CD14-positive monocyte (primary cell): ENCODE measurements at regions not wholly inside any gene's neighbourhood (a gene's known extent, or its start where the extent isn't known, plus 50 kb on each side); places are given as distances from the start of the nearest gene placed in this dataset.

ENCODE experiments used
- DNase-seq, 3 donors: peaks; one replicate each; pipeline ENCODE4 v3.0.0-alpha.2; 2011 to 2022
- H2AFZ ChIP-seq: 2 replicates; pipeline ENCODE4 v1.6.0; 2012; ENCODE audit warnings: mild to moderate bottlenecking, low read depth, low read length, inconsistent platforms; ENCODE audit not compliant: insufficient read depth, poor library complexity, severe bottlenecking
- H3K27ac ChIP-seq, 2 donors: 1 replicate in 1 of 2; 2 replicates in 1 of 2; pipeline ENCODE4 v1.5.1; 2012 to 2013; ENCODE audit warnings: low read length in 2 of 2, control low read depth in 1 of 2, inconsistent platforms in 1 of 2, low read depth in 1 of 2, mild to moderate bottlenecking in 1 of 2
- H3K27me3 ChIP-seq, 2 donors: one replicate each; pipeline versions ENCODE4 v1.6.0 to v1.6.1; 2011 to 2013; ENCODE audit warnings: low read length in 2 of 2; ENCODE audit not compliant: control insufficient read depth in 2 of 2, insufficient read depth in 2 of 2
- H3K36me3 ChIP-seq, 2 donors: replicated peaks in 1 of 2; 1 replicate in 1 of 2; 2 replicates in 1 of 2; pipeline versions ENCODE4 v1.5.1 to v1.6.1; 2012 to 2013; ENCODE audit warnings: low read length in 2 of 2, control low read depth in 1 of 2, inconsistent platforms in 1 of 2, mild to moderate bottlenecking in 1 of 2; ENCODE audit not compliant: insufficient read depth in 2 of 2, control insufficient read depth in 1 of 2
- H3K4me1 ChIP-seq, 2 donors: 1 replicate in 1 of 2; 2 replicates in 1 of 2; pipeline versions ENCODE4 v1.5.1 to v1.6.1; 2012 to 2013; ENCODE audit warnings: low read length in 2 of 2, control low read depth in 1 of 2, inconsistent platforms in 1 of 2, mild to moderate bottlenecking in 1 of 2, moderate library complexity in 1 of 2; ENCODE audit not compliant: insufficient read depth in 2 of 2, control insufficient read depth in 1 of 2
- H3K4me2 ChIP-seq: replicated peaks from 2 replicates; pipeline ENCODE3; 2012; ENCODE audit warnings: low read length, moderate library complexity, mild to moderate bottlenecking; ENCODE audit not compliant: poor library complexity, severe bottlenecking; ENCODE audit errors: extremely low read depth
- H3K4me3 ChIP-seq, 3 experiments: fragments of 200-600 bp in 1 of 3; sonication (generic) in 1 of 3; replicated peaks in 1 of 3; 1 replicate in 2 of 3; 2 replicates in 1 of 3; pipeline ENCODE4 v1.5.1; 2011 to 2013; ENCODE audit warnings: low read length in 3 of 3, mild to moderate bottlenecking in 3 of 3, control low read depth in 2 of 3, low read depth in 2 of 3, inconsistent platforms in 1 of 3, moderate library complexity in 1 of 3
- H3K79me2 ChIP-seq: 2 replicates; pipeline ENCODE4 v1.6.0; 2012; ENCODE audit warnings: mild to moderate bottlenecking, control low read depth, inconsistent platforms, low read length, moderate library complexity; ENCODE audit not compliant: insufficient read depth
- H3K9ac ChIP-seq: 2 replicates; pipeline ENCODE4 v1.6.0; 2017; ENCODE audit warnings: low read length, mild to moderate bottlenecking; ENCODE audit not compliant: insufficient read depth, poor library complexity, severe bottlenecking
- H3K9me3 ChIP-seq, 2 donors: replicated peaks in 1 of 2; 1 replicate in 1 of 2; 2 replicates in 1 of 2; pipeline versions ENCODE4 v1.5.1 to v1.6.1; 2012 to 2013; ENCODE audit warnings: low read length in 2 of 2, control low read depth in 1 of 2; ENCODE audit not compliant: control insufficient read depth in 1 of 2, insufficient read depth in 1 of 2
- H4K20me1 ChIP-seq: 2 replicates; pipeline ENCODE4 v1.6.0; 2012; ENCODE audit warnings: mild to moderate bottlenecking, low read length, control low read depth, moderate library complexity; ENCODE audit not compliant: insufficient read depth
- H3K27ac Mint-ChIP-seq, 7 donors: one replicate each; pipeline ENCODE4 v1.8.0; 2020; ENCODE audit warnings: mild to moderate bottlenecking in 7 of 7, mixed read lengths in 7 of 7, moderate library complexity in 6 of 7, inconsistent platforms in 2 of 7
- H3K27me3 Mint-ChIP-seq, 3 donors: one replicate each; pipeline ENCODE4 v1.8.0; 2021 to 2022; ENCODE audit warnings: low read depth in 3 of 3, mild to moderate bottlenecking in 3 of 3, mixed read lengths in 3 of 3, moderate library complexity in 3 of 3, inconsistent platforms in 1 of 3
- H3K36me3 Mint-ChIP-seq, 2 donors: one replicate each; pipeline ENCODE4 v1.8.0; 2020; ENCODE audit warnings: mixed read lengths in 2 of 2, inconsistent platforms in 1 of 2, mild to moderate bottlenecking in 1 of 2
- H3K4me1 Mint-ChIP-seq: one replicate; pipeline ENCODE4 v1.8.0; 2020; ENCODE audit warnings: mild to moderate bottlenecking, mixed read lengths
- H3K4me3 Mint-ChIP-seq, 2 donors: one replicate each; pipeline ENCODE4 v1.8.0; 2020; ENCODE audit warnings: mild to moderate bottlenecking in 2 of 2, mixed read lengths in 2 of 2, moderate library complexity in 1 of 2
- H3K9me3 Mint-ChIP-seq, 7 donors: one replicate each; pipeline ENCODE4 v1.8.0; 2020 to 2022; ENCODE audit warnings: mixed read lengths in 7 of 7, mild to moderate bottlenecking in 6 of 7, moderate library complexity in 6 of 7, inconsistent platforms in 2 of 7
- CTCF ChIP-seq: fragments of 200-600 bp; IDR thresholded peaks from one replicate; pipeline ENCODE4 v1.8.0; 2022; ENCODE audit warnings: antibody characterized with exemption, mild to moderate bottlenecking
- WGBS: methylation state at CpG from one replicate; pipeline ENCODE4 v1.1.5; 2013; ENCODE audit warnings: missing lambda C conversion rate; ENCODE audit not compliant: insufficient coverage; 5-methylcytosine and 5-hydroxymethylcytosine counted together
- intact Hi-C, 2 donors: fragments of 100-400 bp; cut with micrococcal nuclease; formaldehyde crosslinking; loops; one replicate each; pipeline versions ENCODE4 v1.15.0 to v1.15.1; 2023

GRCh38 chr6:138572885-138573284, 73.6 kb upstream of the NHSL1 start:
- no peak overlapping the region for H3K4me2 ChIP-seq
- WGBS = 100% methylated on average over 2 of the region's 6 CpGs

GRCh38 chr6:138575257-138575656, 76.0 kb upstream of the NHSL1 start:
- Histone ChIP-seq H4K20me1 (no peaks in the 10 kb centered on the region), H3K36me3 (no peaks in the 10 kb centered on the region), H2AFZ (no peak overlapping the region), H3K79me2 (no peaks in the 10 kb centered on the region), H3K9ac (no peak overlapping the region), H3K4me2 (no peak overlapping the region), H3K27me3 (peaks cover 11 to 26% of the 10 kb centered on the region in 2 donors), H3K9me3 (no peaks in the 10 kb centered on the region), H3K27ac (no peak overlapping the region), H3K4me3 (no peak overlapping the region), H3K4me1 (no peaks in the 10 kb centered on the region)
- Mint-ChIP-seq H3K9me3 (no peaks in the 10 kb centered on the region), H3K4me1 (peaks cover 10% of the 10 kb centered on the region), H3K27me3 (peaks cover 3 to 11% (median 4%) of the 10 kb centered on the region in 3 donors), H3K27ac (no peak overlapping the region), H3K36me3 (no peaks in the 10 kb centered on the region), H3K4me3 (no peak overlapping the region)
- intact Hi-C loops = no loop called here
- TF ChIP-seq CTCF = no peak
- WGBS = 96% methylated on average over 3 of the region's 4 CpGs
- DNase-seq = no peak

More at GRCh38 chr6:138572885-138573284, 73.6 kb upstream of the NHSL1 start:
- no peaks in the 10 kb centered on the region for H3K9me3 Mint-ChIP-seq
- H3K27me3 Mint-ChIP-seq = peaks cover 3 to 11% (median 4%) of the 10 kb centered on the region in 3 donors
- no peak overlapping the region for H3K27ac Mint-ChIP-seq
- H3K36me3 ChIP-seq = no peaks in the 10 kb centered on the region
- H3K27ac ChIP-seq = no peak overlapping the region
- no peak overlapping the region for H3K4me3 ChIP-seq
- no peak overlapping the region for H2AFZ ChIP-seq
- DNase-seq = no peak
- TF ChIP-seq CTCF = no peak
- peaks cover 10% of the 10 kb centered on the region for H3K4me1 Mint-ChIP-seq
- H3K4me3 Mint-ChIP-seq = no peak overlapping the region
- H3K9me3 ChIP-seq = no peaks in the 10 kb centered on the region
- H3K79me2 ChIP-seq = no peaks in the 10 kb centered on the region
- H3K9ac ChIP-seq = no peak overlapping the region
- H3K4me1 ChIP-seq = no peaks in the 10 kb centered on the region
- no peaks in the 10 kb centered on the region for H4K20me1 ChIP-seq
- H3K27me3 ChIP-seq = peaks cover 11 to 26% of the 10 kb centered on the region in 2 donors
- intact Hi-C loops = no loop called here
- no peaks in the 10 kb centered on the region for H3K36me3 Mint-ChIP-seq
